ENCODE measurements at regions not wholly inside any gene's neighbourhood (a gene's known extent, or its start where the extent isn't known, plus 50 kb on each side); places are given as distances from the start of the nearest gene placed in this dataset.
"Not testable (repeated sequence)": the region's sequence is repeated elsewhere in the genome, so short reads cannot be mapped to it uniquely, and the experiment has no call there.

DNA sequence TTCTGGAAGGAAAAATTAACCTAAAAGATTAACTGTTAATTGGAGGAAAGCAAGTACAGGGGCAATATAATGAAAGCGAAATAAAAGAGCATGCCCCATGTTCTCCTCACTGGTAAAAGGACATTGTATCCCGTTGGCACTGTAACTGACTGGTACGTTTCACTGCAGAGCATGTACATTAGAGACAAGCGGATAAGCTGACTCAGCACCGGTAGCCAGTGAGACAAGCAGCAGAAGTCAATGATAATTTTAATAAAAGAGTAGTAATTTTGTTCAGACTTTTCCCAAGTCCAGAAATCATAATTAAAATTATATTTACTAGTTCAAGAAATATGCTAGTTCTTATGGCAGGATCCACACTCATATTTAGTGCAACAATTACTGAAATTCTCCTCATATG, 161.5 kb upstream of the VWC2 start:
- Histone ChIP-seq H3K9me3 (peaks cover 0 to 30% (median 7%) of the 10 kb centered on the region in 8 donors), H3K4me3 (no peak overlapping the region), H3K36me3 (no peaks in the 10 kb centered on the region), H3K27me3 (replicated peaks in 1 of 7) (no peaks in the 10 kb centered on the region), H3K27ac (no peak overlapping the region), H3K4me1 (no peaks in the 10 kb centered on the region)
- DNase-seq, result no peak
- intact Hi-C loops (cut with DNase I; ENCODE audit: low total_unique reads), result no loop called here
- TF ChIP-seq POLR2AphosphoS5 (IDR thresholded peaks at IDR 0.05) (no peak), POLR2A (IDR thresholded peaks at IDR 0.05) (no peak)
- TF ChIP-seq, protein P1, sequence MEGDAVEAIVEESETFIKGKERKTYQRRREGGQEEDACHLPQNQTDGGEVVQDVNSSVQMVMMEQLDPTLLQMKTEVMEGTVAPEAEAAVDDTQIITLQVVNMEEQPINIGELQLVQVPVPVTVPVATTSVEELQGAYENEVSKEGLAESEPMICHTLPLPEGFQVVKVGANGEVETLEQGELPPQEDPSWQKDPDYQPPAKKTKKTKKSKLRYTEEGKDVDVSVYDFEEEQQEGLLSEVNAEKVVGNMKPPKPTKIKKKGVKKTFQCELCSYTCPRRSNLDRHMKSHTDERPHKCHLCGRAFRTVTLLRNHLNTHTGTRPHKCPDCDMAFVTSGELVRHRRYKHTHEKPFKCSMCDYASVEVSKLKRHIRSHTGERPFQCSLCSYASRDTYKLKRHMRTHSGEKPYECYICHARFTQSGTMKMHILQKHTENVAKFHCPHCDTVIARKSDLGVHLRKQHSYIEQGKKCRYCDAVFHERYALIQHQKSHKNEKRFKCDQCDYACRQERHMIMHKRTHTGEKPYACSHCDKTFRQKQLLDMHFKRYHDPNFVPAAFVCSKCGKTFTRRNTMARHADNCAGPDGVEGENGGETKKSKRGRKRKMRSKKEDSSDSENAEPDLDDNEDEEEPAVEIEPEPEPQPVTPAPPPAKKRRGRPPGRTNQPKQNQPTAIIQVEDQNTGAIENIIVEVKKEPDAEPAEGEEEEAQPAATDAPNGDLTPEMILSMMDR (IDR thresholded peaks at IDR 0.05 in 8 of 11, conservative IDR thresholded peaks at IDR 0.05 in 3 of 11), result no peak
- 84 to 90% (median 88%) methylated on average over 5 of the region's 5 CpGs for WGBS, 5 donors

DNA sequence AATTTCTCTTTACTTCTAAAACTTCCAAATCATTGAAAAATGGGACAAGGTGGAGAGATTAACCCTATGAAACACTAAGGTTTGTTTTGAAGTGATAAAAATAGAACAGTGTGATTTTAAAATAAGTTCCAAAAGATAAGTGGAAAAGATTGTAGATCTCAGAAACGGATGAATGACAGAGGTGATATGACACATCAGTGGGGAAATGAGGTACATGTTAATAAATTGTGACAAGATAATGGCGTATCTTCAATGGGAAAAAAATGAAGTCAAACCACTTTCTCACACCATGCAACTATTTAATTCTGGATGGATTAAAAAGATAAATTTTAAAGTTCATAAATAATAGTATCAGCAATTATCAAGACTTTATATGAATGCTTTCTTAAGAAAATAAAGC, 159.7 kb upstream of the VWC2 start:
- 65 to 92% (median 86%) methylated on average over 2 of the region's 2 CpGs for WGBS, 5 donors
- intact Hi-C loops (cut with DNase I; ENCODE audit: low total_unique reads), result no loop called here
- TF ChIP-seq POLR2AphosphoS5 (IDR thresholded peaks at IDR 0.05) (no peak), POLR2A (IDR thresholded peaks at IDR 0.05) (no peak)
- TF ChIP-seq, protein P1 (IDR thresholded peaks at IDR 0.05 in 8 of 11, conservative IDR thresholded peaks at IDR 0.05 in 3 of 11), result no peak
- no peaks in the 10 kb centered on the region for H3K36me3 ChIP-seq
- DNase-seq, result no peak
- no peaks in the 10 kb centered on the region for H3K27me3 ChIP-seq (replicated peaks in 1 of 7)
- no peak overlapping the region for H3K4me3 ChIP-seq
- H3K4me1 ChIP-seq, result no peaks in the 10 kb centered on the region
- peaks cover 0 to 20% (median under 1%) of the 10 kb centered on the region in 8 donors for H3K9me3 ChIP-seq
- H3K27ac ChIP-seq, result no peak overlapping the region

DNA sequence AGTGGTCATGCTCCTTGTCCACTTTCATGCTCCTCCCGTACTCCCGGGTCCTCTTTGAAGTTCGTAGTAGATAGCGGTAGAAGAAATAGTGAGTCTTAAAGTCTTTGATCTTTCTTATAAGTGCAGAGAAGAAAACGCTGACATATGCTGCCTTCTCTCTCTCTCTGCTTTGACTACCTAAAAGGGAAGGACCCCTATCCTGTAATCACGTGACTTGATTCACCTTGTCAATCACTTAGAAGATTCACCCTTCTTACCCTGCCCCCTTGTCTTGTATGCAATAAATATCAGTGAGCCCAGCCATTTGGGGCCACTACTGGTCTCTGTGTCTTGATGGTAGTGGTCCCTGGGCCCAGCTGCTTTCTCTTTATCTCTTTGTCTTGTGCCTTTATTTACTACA, 158.5 kb upstream of the VWC2 start:
- H3K36me3 ChIP-seq; intact Hi-C loops (cut with DNase I; ENCODE audit: low total_unique reads); H3K27ac ChIP-seq; DNase-seq; H3K4me1 ChIP-seq; H3K4me3 ChIP-seq; H3K27me3 ChIP-seq (replicated peaks in 1 of 7): not testable (repeated sequence)
- 81 to 95% (median 85%) methylated on average over 6 of the region's 6 CpGs for WGBS, 5 donors
- H3K9me3 ChIP-seq, result peaks cover 0 to 22% (median 5%) of the 10 kb centered on the region in 8 donors

DNA sequence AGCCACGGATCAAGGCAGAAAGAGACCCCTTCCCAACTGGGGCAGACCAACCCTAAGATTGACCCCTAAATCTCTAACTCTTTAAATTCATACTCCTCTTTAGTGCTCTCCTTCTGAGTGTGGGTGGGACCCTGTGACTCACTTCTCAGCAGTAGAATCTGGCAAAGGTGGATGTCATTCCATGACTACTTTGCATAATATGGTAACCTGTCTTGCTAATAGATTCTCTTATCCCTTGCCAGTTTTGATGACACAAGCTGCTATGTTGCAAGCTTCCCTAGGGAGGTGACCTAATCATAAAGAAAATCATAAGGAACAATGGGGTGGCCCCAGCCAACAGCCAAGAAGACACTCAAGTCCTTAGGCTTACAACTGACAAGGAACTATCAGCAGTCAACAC, 155.4 kb upstream of the VWC2 start:
- no peak overlapping the region for H3K4me3 ChIP-seq
- DNase-seq, result no peak
- 67 to 89% (median 82%) methylated on average over 1 of the region's 1 CpG for WGBS, 5 donors
- H3K4me1 ChIP-seq, result no peaks in the 10 kb centered on the region
- H3K27me3 ChIP-seq (replicated peaks in 1 of 7), result no peaks in the 10 kb centered on the region
- H3K9me3 ChIP-seq, result peaks cover 0 to 38% (median 23%) of the 10 kb centered on the region in 8 donors
- no peaks in the 10 kb centered on the region for H3K36me3 ChIP-seq
- TF ChIP-seq POLR2AphosphoS5 (IDR thresholded peaks at IDR 0.05) (no peak), POLR2A (IDR thresholded peaks at IDR 0.05) (no peak)
- TF ChIP-seq, protein P1 (IDR thresholded peaks at IDR 0.05 in 8 of 11, conservative IDR thresholded peaks at IDR 0.05 in 3 of 11), result no peak
- no peak overlapping the region for H3K27ac ChIP-seq
- intact Hi-C loops (cut with DNase I; ENCODE audit: low total_unique reads), result no loop called here

DNA sequence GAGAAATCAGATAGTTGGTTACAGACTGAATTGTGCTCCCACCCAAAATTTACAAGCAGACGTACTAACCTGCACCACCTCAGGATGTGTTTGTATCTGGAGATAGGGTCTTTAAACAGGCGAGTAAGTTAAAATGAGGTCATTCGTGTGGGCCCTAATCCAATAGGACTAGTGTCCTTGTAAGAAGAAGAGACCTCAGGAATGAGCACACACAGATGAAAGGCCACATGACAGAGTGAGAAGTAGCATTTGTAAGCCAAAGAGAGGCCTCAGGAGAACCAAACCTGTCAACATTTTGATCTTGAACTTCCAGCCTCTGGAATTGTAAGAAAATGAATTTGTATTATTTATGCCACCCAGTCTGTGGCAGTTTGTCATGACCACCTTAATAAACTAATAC, 149.5 kb upstream of the VWC2 start:
- DNase-seq, result no peak
- Histone ChIP-seq H3K9me3 (peaks cover 0 to 32% (median 21%) of the 10 kb centered on the region in 8 donors), H3K4me3 (no peak overlapping the region), H3K27me3 (replicated peaks in 1 of 7) (no peaks in the 10 kb centered on the region), H3K4me1 (no peaks in the 10 kb centered on the region), H3K27ac (no peak overlapping the region), H3K36me3 (no peaks in the 10 kb centered on the region)
- whole genome bisulfite sequencing, 5 donors, result 57 to 76% (median 67%) methylated on average over 3 of the region's 3 CpGs
- intact Hi-C loops (cut with DNase I; ENCODE audit: low total_unique reads), result no loop called here
- TF ChIP-seq POLR2A (IDR thresholded peaks at IDR 0.05) (no peak), POLR2AphosphoS5 (IDR thresholded peaks at IDR 0.05) (no peak)
- TF ChIP-seq, protein P1 (IDR thresholded peaks at IDR 0.05 in 8 of 11, conservative IDR thresholded peaks at IDR 0.05 in 3 of 11), result no peak

Measured in spleen (tissue), 11 donors.